Endothelial cell of umbilical vein (primary cell): ENCODE measurements at regions not wholly inside any gene's neighbourhood (a gene's known extent, or its start where the extent isn't known, plus 50 kb on each side); places are given as distances from the start of the nearest gene placed in this dataset.

Experiments
- BruUV-seq: library from RNA; stranded (reverse); fragments of 400-500 nt; replicated peaks from 2 replicates; lab custom pipeline; 2021; lab: Mats Ljungman, UMichigan
- CTCF ChIA-PET: fragments of 300-600, 350-600 bp; sonication (Branson Sonifier 250); formaldehyde crosslinking; loops from one replicate; lab custom pipeline; 2021; ENCODE audit warnings: antibody characterized with exemption, inconsistent platforms; lab: Charles Lee
- POLR2A ChIA-PET: fragments of 300-600, 350-600 bp; sonication (Branson Sonifier 250); formaldehyde crosslinking; loops from one replicate; lab custom pipeline; 2021; ENCODE audit warnings: antibody characterized with exemption, inconsistent platforms; lab: Charles Lee
- DNase-seq: peaks from one replicate; pipeline ENCODE4 v3.0.0-alpha.2; 2011; ENCODE audit warnings: low read depth, low spot score
- FAIRE-seq: peaks from 2 replicates; lab custom pipeline; 2011; peaks lifted over from hg19 to GRCh38; lab: Jason Lieb, UNC
- H2AFZ ChIP-seq: 2 replicates; pipeline ENCODE4 v1.6.0; 2012; ENCODE audit warnings: low read depth, low read length, control low read depth, inconsistent platforms
- H3K27ac ChIP-seq: 2 replicates; pipeline ENCODE4 v1.5.1; 2011; ENCODE audit warnings: low read depth, mild to moderate bottlenecking, control low read depth, low read length, moderate library complexity; ENCODE audit not compliant: insufficient read depth
- H3K27me3 ChIP-seq, 2 experiments: 2 replicates each; pipeline versions ENCODE4 v1.6.0 to v1.6.1; 2011; ENCODE audit warnings: low read length in 2 of 2, mixed read lengths in 1 of 2; ENCODE audit not compliant: control insufficient read depth in 2 of 2, insufficient read depth in 2 of 2
- H3K36me3 ChIP-seq, 2 experiments: 2 replicates in 1 of 2; 3 replicates in 1 of 2; pipeline ENCODE4 v1.5.1; 2011; ENCODE audit warnings: low read length in 2 of 2, mild to moderate bottlenecking in 1 of 2, moderate library complexity in 1 of 2; ENCODE audit not compliant: control insufficient read depth in 2 of 2, insufficient read depth in 2 of 2; ENCODE audit errors: extremely low read depth in 1 of 2
- H3K4me1 ChIP-seq: 3 replicates; pipeline ENCODE4 v1.5.1; 2011; ENCODE audit warnings: mild to moderate bottlenecking, low read length; ENCODE audit not compliant: control insufficient read depth, insufficient read depth; ENCODE audit errors: extremely low read depth
- H3K4me2 ChIP-seq: 2 replicates; pipeline ENCODE4 v1.6.1; 2011; ENCODE audit warnings: low read length, control low read depth, mixed read lengths; ENCODE audit not compliant: insufficient read depth
- H3K4me3 ChIP-seq, 3 experiments: fragments of 200-600 bp in 1 of 3; sonication (generic), shearing (Covaris generic) in 1 of 3; replicated peaks in 1 of 3; 2 replicates each; pipeline ENCODE4 v1.5.1; 2011 to 2016; ENCODE audit warnings: control low read depth in 3 of 3, low read length in 3 of 3, mild to moderate bottlenecking in 2 of 3, inconsistent platforms in 1 of 3, low read depth in 1 of 3, moderate library complexity in 1 of 3; ENCODE audit not compliant: insufficient read depth in 1 of 3
- H3K79me2 ChIP-seq: 2 replicates; pipeline ENCODE4 v1.6.0; 2012; ENCODE audit warnings: low read length, inconsistent platforms; ENCODE audit not compliant: control insufficient read depth, insufficient read depth
- H3K9ac ChIP-seq: replicated peaks from 2 replicates; pipeline ENCODE3; 2011; ENCODE audit warnings: low read length, control low read depth; ENCODE audit not compliant: insufficient read depth; ENCODE audit errors: extremely low read depth
- H3K9me1 ChIP-seq: replicated peaks from 3 replicates; pipeline ENCODE4 v1.6.0; 2011; ENCODE audit warnings: mild to moderate bottlenecking, low read length; ENCODE audit not compliant: control insufficient read depth, insufficient read depth; ENCODE audit errors: extremely low read depth
- H3K9me3 ChIP-seq: replicated peaks from 2 replicates; pipeline ENCODE4 v1.5.1; 2012; ENCODE audit warnings: low read length, inconsistent platforms; ENCODE audit not compliant: control insufficient read depth, insufficient read depth
- H4K20me1 ChIP-seq: replicated peaks from 2 replicates; pipeline ENCODE3; 2011; ENCODE audit warnings: mild to moderate bottlenecking, low read length; ENCODE audit not compliant: control insufficient read depth, insufficient read depth; ENCODE audit errors: extremely low read depth
- EZH2 ChIP-seq: IDR thresholded peaks from 2 replicates; pipeline ENCODE4 v1.6.1; 2012; ENCODE audit warnings: borderline replicate concordance, low read depth, mild to moderate bottlenecking, moderate library complexity, low read length, inconsistent platforms; ENCODE audit not compliant: severe bottlenecking
- FOS ChIP-seq: IDR thresholded peaks from 2 replicates; pipeline ENCODE4 v1.6.1; 2011; ENCODE audit warnings: mild to moderate bottlenecking, low read length, moderate library complexity, borderline replicate concordance; ENCODE audit not compliant: insufficient read depth
- JUN ChIP-seq: IDR thresholded peaks from 2 replicates; pipeline ENCODE4 v1.6.1; 2011; ENCODE audit warnings: borderline replicate concordance, low read depth; ENCODE audit not compliant: insufficient read length, insufficient read depth
- MAX ChIP-seq: IDR thresholded peaks from 2 replicates; pipeline ENCODE4 v1.6.1; 2011; ENCODE audit not compliant: insufficient read depth, insufficient read length
- MYC ChIP-seq: IDR thresholded peaks from one replicate; pipeline ENCODE4 v1.6.1; 2011; ENCODE audit warnings: mild to moderate bottlenecking, low read depth, low read length
- POLR2A ChIP-seq: IDR thresholded peaks from 2 replicates; pipeline ENCODE4 v1.6.1; 2012; ENCODE audit warnings: low read depth, mild to moderate bottlenecking, control low read depth, low read length
- POLR2AphosphoS5 ChIP-seq: IDR thresholded peaks from 2 replicates; pipeline ENCODE4 v1.6.1; 2012; ENCODE audit warnings: low read depth, mild to moderate bottlenecking, control low read depth, low read length, moderate library complexity; ENCODE audit not compliant: insufficient read depth
- dilution Hi-C: fragments of 300-500 bp; cut with MboI; formaldehyde crosslinking; loops from one replicate; pipeline ENCODE4 v1.15.0; 2019; ENCODE audit warnings: low sequenced_read_pairs; ENCODE audit not compliant: extremely low pct_ligation_motif_present
- intact Hi-C: fragments of 100-400 bp; cut with micrococcal nuclease; formaldehyde crosslinking; loops from one replicate; pipeline ENCODE4 v1.10.0; 2022
- TF ChIP-seq, protein P1 (sequence below), 2 donors: IDR thresholded peaks; 1 replicate in 1 of 2; 2 replicates in 1 of 2; pipeline ENCODE4 v1.5.1; 2011; ENCODE audit warnings: low read length in 2 of 2, mild to moderate bottlenecking in 2 of 2, moderate library complexity in 2 of 2, control low read depth in 1 of 2, inconsistent platforms in 1 of 2, low read depth in 1 of 2; ENCODE audit not compliant: insufficient read depth in 1 of 2; ENCODE audit errors: extremely low read depth in 1 of 2

DNA sequence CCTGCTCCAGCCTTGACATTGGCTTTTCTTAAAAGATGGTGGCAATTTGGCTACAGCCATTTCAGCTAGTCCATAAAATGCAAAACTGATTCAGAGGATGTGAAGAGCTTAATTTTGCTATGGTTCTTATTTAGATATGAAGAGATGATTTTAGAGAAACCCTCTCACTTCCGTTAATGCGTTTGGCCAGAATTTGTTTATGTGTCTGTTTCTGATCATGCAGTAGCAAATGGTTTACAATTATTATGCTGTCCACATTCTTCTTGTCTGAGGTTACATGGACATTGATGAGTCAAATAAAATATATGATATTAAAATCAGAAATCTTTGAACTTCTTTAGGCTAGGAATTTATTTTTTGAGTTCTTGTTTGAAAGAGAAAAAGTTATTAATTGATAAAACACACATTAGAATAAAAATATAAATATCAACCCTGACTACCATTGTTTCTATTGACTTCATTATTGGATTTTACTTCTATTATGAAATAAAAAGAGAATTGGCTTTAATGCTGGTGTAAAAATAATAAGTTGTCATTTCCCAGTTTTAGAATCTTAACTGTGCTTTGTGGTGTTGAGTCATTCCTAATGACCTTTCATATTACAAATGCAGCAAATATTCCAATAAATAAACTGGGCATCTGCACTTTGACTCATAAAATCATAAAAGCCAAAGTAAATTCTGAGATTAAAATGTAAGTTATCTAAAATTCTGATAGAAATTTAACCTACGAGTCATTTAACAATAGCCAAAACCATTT is 1286.0 kb upstream of the GJE1 start:
- peak overlapping the region; percentile 78 for H3K27ac ChIP-seq
- intact Hi-C loops (loop anchor here (1.0 to 10.0 kb wide), 6 partner anchors 11 to 1474 kb away; partner anchors contain the start of gene CITED2), dilution Hi-C loops (no loop called here)
- H3K36me3 ChIP-seq = no peaks in the 10 kb centered on the region
- H3K9me3 ChIP-seq = no peaks in the 10 kb centered on the region
- DNase-seq = peak; percentile 64
- H3K4me2 ChIP-seq = peak overlapping the region; percentile 74
- H3K9me1 ChIP-seq = no peaks in the 10 kb centered on the region
- H3K79me2 ChIP-seq = no peaks in the 10 kb centered on the region
- peak overlapping the region; percentile 55 for H3K9ac ChIP-seq
- H4K20me1 ChIP-seq = no peaks in the 10 kb centered on the region
- H3K27me3 ChIP-seq = no peaks in the 10 kb centered on the region
- CTCF ChIA-PET = interaction anchor here (0.7 to 2.0 kb wide), 2 partner anchors 11 to 75 kb away, joined by 3 to 5 read pairs; no protein-coding TSS in a partner anchor
- H3K4me1 ChIP-seq = peaks cover 47% of the 10 kb centered on the region
- peak overlapping the region; percentile 89 for H2AFZ ChIP-seq
- TF ChIP-seq MAX (no peak), EZH2 (no peak), POLR2AphosphoS5 (no peak), POLR2A (no peak), MYC (no peak), FOS (peak; percentile 84), JUN (peak; percentile 58)
- TF ChIP-seq, protein P1, sequence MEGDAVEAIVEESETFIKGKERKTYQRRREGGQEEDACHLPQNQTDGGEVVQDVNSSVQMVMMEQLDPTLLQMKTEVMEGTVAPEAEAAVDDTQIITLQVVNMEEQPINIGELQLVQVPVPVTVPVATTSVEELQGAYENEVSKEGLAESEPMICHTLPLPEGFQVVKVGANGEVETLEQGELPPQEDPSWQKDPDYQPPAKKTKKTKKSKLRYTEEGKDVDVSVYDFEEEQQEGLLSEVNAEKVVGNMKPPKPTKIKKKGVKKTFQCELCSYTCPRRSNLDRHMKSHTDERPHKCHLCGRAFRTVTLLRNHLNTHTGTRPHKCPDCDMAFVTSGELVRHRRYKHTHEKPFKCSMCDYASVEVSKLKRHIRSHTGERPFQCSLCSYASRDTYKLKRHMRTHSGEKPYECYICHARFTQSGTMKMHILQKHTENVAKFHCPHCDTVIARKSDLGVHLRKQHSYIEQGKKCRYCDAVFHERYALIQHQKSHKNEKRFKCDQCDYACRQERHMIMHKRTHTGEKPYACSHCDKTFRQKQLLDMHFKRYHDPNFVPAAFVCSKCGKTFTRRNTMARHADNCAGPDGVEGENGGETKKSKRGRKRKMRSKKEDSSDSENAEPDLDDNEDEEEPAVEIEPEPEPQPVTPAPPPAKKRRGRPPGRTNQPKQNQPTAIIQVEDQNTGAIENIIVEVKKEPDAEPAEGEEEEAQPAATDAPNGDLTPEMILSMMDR (IDR thresholded peaks at IDR 0.05; ENCODE audit: extremely low read depth in 1 of 2, insufficient read depth in 1 of 2, low read depth in 1 of 2, low read length in 2 of 2) = no peak
- no peak overlapping the region for H3K4me3 ChIP-seq
- TSS peak; percentile 32 for BruUV-seq
- FAIRE-seq = no peak
- POLR2A ChIA-PET = no interaction called here
